ENCODE measurements at regions not wholly inside any gene's neighbourhood (a gene's known extent, or its start where the extent isn't known, plus 50 kb on each side); places are given as distances from the start of the nearest gene placed in this dataset.

DNA sequence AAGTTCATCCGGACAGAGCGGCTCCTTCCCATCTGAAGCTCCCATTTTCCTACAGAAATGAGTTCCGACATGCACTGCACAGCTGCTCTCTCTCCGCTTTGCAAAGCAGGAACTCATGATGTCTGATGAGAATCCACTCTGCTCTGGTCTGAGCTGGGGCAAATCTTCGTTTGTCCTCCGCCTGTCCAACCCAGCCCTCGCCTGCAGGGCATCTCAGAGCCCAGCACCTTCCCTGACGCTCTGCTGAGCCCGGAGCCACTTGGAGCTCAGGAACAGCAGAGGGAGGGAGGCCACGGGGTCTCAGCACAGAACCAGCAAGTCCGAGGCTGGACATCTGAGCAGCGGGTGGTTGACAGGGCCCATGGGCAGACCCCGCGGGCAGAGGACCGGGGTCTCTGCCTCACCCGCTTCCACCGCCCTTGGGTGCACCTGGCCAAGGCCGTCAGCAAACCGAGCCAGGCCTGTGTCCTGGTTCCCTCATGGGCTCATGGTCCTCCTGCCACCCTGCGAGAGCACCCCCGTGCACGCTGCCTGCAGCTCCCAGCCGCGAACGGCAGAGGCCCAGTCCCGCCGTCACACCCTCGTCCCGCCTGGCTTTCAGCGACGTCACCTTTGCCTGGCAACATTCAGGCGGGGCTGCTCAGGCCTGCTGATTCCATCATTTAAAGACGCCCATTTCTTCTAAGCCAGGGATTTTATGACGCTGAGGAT lies 78.5 kb upstream of the BHLHE23 start:
- DNase-seq, result no peak

- DNase-seq, result no peak
Measured at GRCh38 chr20:63084563-63084927, 77.8 kb upstream of the BHLHE23 start.

- DNase-seq, result no peak
Measured at GRCh38 chr20:63083831-63084562, 77.2 kb upstream of the BHLHE23 start.

- no peak for DNase-seq
Measured at GRCh38 chr20:63082939-63083735, 76.4 kb upstream of the BHLHE23 start.

DNA sequence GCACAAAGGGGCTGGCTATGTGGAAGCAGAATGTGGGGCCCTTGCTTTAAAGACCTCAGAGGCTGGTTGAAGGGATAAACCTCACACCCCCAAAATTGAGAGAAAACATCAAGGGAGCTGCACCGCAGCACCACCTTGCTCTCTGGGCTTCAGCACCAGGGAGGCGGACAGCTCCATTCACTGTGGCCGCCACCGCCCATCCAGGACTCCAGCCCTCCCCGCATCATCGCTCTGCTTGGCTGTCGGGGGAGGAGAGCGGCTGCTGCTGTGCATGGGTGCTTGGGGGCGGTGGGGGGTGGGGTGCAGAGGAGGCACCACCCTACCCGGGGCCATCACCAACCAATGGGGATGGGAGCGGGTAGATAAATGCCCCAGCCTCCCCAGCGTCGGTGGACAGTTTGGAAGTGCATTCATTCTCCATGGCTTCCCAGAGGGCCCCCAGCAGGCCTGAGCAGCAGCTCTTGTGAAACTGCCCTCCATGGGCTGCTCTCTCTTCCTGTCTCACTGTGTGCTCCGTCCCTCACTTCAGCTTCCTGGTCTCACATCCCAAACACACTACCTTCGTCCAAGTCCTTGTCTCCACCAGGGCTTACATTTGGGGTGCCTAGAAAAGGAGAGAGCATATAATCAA lies 75.7 kb upstream of the BHLHE23 start:
- DNase-seq, result no peak

- DNase-seq, result no peak
Measured at GRCh38 chr20:63081831-63082230, 75.1 kb upstream of the BHLHE23 start.

DNA sequence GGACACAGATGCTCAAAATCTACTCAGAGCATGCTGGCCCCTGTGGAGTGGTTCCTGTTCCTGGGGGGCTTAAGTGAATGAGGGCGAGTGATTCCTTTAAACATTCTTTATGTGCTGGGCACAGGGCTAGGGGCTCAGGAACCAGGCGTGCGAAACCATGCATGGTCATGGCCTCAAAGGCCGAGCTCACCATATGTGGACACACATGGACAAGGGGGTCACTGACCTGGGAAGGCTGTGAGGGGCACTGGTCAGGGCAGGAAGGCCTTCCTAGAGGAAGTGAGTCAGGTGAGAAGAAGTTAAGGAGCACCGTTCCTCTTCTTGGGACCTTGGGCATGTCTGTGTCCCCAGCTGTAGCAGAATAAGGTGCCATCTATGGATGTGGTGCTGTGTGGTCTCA lies 74.6 kb upstream of the BHLHE23 start:
- DNase-seq, result no peak

DNA sequence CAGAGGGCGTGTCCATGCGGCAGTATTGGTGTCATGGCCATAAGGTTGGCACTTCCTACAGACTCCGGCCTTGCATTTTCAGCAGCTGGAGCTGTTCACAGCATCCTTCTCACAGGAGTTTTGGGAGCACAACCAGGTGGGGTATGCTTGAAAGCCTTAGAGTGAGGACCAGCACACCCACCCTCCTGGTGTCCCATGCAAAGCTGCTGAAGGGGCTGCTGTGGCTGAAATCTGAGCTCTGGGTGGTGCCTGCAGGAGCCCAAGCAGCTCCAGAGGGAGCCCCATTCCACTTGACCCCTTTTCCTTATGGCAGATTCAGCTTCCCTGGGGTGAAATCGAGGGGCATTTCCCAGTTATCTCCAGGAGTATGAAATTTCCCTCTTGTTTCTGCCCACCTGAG lies 74.0 kb upstream of the BHLHE23 start:
- DNase-seq, result no peak

- DNase-seq, result no peak
Measured at GRCh38 chr20:63080411-63080810, 73.6 kb upstream of the BHLHE23 start.

DNA sequence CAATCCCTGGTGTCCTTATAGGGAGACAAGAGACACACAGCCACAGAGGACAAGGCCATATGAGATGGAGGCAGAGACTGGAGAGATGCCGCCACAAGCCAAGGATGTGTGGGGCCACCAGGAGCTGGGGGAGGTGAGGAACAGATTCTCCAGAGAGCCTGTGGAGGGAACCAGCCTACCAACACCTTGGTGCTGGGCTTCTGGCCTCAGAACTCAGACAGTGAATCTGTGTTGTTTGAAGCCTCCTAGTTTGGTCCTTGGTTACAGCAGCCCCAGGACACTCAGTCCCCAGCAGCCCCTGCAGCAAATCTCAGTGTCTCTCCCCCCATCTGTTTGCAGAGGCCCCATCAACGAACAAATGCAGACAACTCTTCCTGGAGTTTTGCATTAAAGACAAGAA lies 73.2 kb upstream of the BHLHE23 start:
- DNase-seq, result no peak

DNA sequence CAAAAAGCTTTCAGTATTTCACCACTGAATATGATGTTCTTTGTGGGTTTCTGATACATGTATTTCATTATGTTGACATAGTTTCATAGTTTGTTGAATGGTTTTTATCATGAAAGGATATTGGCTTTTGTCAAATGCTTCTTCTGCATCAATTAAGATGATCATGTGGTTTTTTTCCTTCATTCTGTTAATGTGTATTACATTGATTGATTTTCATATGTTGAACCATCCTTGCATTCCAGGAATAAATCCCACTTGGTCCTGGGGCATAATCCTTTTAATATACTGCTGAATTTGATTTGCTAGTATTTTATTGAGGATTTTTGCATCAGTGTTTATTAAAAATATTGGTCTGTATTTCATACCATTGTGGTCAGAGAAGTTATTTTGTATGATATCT lies 70.9 kb upstream of the BHLHE23 start:
- DNase-seq, result no peak

DNA sequence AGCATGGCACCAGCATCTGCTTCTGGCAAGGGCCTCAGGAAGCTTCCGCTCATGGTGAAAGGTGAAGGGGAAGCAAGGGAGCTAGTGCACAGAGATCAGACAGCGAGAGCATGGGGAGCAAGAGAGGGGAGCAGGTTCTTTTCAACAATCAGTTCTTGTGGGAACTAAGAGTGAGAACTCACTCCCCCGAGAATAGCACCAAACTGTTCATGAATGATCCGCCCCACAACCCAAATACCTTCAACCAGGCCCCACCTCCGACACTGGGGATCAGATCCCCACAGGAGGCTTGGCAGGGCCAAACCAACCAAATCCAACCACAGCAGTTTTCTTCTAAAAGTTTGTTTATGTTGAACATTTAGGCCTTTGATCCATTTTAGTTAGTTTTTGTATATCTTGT lies 69.7 kb upstream of the BHLHE23 start:
- no peak for DNase-seq

GRCh38 chr20:63074631-63075030 lies 67.9 kb upstream of the BHLHE23 start:
- DNase-seq, result no peak

DNA sequence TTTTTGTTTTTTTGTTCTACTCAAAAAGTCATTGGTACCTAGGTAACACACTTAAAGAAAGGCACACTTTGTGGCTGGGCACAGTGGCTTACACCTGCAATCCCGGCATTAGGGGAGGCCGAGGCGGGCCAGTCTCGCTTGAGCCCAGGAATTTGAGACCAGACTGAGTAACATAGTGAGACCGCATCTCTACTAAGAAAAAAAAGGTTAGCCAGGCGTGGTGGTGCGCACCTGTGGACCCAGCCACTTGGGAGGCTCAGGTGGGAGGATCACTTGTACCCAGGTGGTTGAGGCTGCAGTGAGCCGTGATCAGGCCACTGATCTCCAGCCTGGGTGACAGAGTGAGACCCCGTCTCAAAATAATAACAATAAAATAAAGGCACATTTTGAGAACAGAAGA lies 67.4 kb upstream of the BHLHE23 start:
- DNase-seq, result no peak

GRCh38 chr20:63073738-63074065 lies 66.9 kb upstream of the BHLHE23 start:
- DNase-seq, result no peak

DNA sequence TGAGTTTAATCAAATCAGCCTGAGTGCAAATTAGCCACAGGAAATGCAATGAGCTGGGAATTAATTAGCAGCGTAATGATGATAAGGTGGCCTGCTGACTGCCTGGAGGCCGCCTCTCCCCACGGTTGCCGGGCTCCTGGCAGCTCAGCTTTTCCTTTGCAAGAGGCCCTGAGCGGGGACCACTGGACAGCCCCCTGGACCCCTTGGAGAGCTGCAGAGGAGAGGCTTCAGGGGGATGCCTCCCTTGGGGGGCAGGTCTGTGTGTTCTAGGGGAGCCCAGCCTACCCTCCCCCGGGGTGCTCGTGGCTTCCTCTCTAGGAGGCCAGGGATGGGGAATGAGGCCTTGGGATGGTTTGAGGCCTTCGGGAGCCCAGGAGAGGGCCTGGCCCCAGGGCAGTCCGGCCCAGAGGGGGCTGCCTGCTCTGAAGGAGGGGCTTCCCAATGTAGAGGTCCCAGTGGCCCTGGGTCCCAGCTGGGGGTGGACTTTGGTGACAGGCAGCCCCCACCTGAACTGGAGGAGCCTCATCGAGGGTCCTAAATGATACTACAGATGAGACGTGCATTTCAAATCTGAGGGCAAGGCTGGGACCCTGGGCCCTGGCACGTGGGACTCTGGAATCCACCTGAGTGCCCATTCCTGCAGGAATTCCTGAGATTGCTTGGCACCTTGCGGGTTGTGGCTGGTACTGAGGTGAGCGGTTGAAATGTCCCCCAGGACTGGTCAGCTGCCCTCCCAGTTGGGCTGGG lies 66.4 kb upstream of the BHLHE23 start:
- DNase-seq, result no peak

DNA sequence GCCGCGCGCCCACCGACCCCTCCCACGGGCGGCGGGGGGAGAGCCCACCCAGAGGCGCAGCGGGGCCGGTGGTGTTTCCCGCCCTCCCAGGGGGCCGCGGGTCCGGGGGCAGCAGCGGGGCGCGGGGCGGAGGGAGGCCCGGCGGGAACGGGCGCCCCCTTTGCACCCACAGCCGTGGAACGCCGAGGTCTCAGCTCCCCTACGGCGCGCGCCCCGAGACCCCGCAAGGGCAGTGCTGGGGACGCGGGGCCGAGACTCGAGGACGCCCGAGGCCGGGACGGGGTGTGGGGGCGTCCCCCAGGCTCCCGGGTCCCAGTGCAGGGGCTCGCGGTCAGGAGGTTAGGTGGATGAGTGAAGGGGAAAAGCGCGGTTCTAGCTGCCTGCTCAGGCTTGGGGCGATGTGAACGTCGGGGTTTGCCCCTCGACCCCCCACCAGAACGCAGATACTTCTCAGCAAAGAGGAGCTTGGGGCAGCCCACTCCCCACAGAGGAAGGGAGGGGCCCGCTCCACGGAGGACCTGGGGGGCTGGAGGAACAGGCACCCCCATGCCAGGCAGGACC lies 65.5 kb upstream of the BHLHE23 start:
- DNase-seq, result no peak

DNA sequence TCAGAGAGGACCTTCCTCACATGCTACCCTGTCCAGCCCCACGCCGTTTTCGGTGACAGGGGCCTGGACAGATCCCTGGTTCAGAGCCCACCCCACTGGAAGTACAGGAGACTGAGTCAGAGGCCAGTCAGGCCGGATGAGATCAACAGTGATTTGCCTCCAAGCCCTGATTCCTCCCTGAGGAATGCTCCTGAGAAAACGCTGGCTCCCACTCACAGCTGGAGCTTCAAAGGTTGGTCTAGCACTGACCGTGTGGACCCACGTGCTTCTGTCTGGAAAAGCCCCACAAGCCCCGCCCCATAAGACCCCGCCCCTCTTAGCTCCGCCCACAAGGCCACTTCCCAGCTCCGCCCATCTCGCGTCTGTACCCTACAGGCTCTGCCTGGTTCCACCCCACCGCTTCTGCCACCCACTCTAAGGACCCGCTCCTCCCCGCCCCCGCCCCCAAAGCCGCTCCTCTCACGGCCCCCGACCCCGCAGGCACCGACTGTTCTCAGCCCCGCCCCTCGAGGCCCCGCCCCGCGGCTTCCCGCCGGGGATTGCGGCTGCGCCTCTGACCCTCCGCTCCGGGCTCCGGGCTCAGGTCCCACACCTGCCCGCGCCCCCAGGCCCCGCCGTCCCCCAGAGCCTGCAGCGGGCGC lies 64.9 kb upstream of the BHLHE23 start:
- no peak for DNase-seq

GRCh38 chr20:63070771-63071540 lies 64.2 kb upstream of the BHLHE23 start:
- no peak for DNase-seq

DNA sequence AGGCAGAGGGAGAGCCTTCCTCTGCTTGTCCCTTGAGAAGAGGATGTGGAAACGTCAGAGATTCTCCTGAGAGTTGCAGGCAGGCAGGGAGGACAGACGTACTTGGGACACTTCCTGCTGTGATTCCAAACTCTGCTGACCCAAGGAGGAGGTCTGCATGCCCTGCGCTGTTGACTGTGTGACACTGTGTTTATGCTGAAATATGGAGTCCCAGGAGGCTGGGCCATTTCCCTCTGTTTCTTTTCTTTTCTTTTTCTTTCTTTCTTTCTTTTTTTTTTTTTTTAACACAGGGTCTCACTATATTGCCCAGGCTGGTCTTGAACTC lies 63.5 kb upstream of the BHLHE23 start:
- DNase-seq, result no peak

- DNase-seq, result no peak
Measured at GRCh38 chr20:63068711-63069367, 62.1 kb upstream of the BHLHE23 start.
